ENCODE measurements at regions not wholly inside any gene's neighbourhood (a gene's known extent, or its start where the extent isn't known, plus 50 kb on each side); places are given as distances from the start of the nearest gene placed in this dataset.

DNA sequence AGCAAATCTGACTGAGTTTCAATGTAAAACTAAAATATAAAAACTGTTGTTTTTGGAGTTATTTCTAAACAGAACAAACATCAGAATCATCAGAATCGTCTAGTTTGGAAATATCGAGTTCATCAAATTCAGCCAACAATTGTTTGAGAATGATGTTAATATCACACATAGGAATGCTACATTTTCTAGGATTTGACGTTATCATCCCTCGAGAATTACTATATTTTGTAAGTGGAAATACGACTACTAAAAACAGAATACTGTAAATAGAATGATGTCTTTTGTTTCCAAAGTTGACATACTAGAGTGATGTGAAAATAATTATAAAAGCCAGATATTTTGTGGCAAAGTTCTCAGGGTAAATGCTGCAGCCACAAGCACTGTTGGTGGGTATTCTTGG is 805.9 kb downstream of the TLE1 start:
- Histone ChIP-seq H3K4me1 (ENCODE audit: control insufficient read depth in 3 of 3, insufficient read depth in 3 of 3, low read length in 3 of 3) (no peaks in the 10 kb centered on the region), H3K4me3 (ENCODE audit: low read length in 3 of 3) (no peak overlapping the region), H3K9ac (ENCODE audit: low read depth in 1 of 3, low read length in 3 of 3) (no peak overlapping the region), H3K27me3 (ENCODE audit: control insufficient read depth in 3 of 3, insufficient read depth in 3 of 3, low read length in 3 of 3) (no peaks in the 10 kb centered on the region), H3K27ac (ENCODE audit: low read depth, low read length) (no peak overlapping the region), H3K9me3 (ENCODE audit: control insufficient read depth in 3 of 3, low read length in 3 of 3) (no peaks in the 10 kb centered on the region), H3K36me3 (ENCODE audit: control insufficient read depth in 3 of 3, insufficient read depth in 3 of 3, low read length in 3 of 3) (no peaks in the 10 kb centered on the region)

DNA sequence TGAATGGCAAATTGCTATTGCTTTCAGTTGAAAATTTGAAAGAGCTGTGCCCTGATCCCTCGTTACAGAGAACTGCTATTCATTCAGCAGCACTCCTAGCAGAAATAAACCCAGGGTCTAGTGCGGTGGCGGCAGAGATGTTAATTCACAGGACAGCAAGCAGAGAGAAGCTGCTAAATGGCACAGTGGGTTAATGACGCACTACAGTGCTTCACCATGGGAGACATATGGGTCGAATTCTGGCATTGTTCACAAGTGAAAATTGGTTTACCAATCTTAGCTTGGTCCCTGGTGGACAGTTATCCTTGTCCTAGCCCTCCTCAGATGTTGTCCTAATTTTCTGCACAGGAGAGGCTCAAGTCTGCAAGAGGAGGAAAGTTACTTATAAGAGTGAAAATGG is 807.4 kb downstream of the TLE1 start:
- no peaks in the 10 kb centered on the region for H3K4me1 ChIP-seq (ENCODE audit: control insufficient read depth in 3 of 3, insufficient read depth in 3 of 3, low read length in 3 of 3)
- H3K27ac ChIP-seq (ENCODE audit: low read depth, low read length) = no peak overlapping the region
- H3K9me3 ChIP-seq (ENCODE audit: control insufficient read depth in 3 of 3, low read length in 3 of 3) = no peaks in the 10 kb centered on the region
- H3K27me3 ChIP-seq (ENCODE audit: control insufficient read depth in 3 of 3, insufficient read depth in 3 of 3, low read length in 3 of 3) = no peaks in the 10 kb centered on the region
- H3K36me3 ChIP-seq (ENCODE audit: control insufficient read depth in 3 of 3, insufficient read depth in 3 of 3, low read length in 3 of 3) = no peaks in the 10 kb centered on the region
- H3K9ac ChIP-seq (ENCODE audit: low read depth in 1 of 3, low read length in 3 of 3) = no peak overlapping the region
- no peak overlapping the region for H3K4me3 ChIP-seq (ENCODE audit: low read length in 3 of 3)

DNA sequence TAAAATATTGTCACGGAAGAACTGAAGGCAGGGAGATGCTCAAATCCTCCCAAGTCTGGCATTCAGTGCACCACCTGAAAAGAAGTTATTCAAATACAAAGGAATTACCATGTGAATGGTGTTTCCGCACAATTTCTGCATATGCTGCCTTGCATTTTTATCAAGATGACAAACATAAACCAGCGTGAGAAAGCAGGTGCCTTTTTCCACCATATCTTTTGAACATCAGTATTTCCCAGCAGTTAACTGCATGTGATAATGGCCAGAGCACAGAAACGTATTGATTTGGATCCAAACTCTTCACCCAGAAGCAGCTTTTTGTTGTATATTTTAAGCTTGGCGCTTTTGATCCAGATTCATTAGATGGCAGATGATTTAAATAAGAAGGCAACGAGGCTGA is 808.0 kb downstream of the TLE1 start:
- H3K4me3 ChIP-seq (ENCODE audit: low read length in 3 of 3) = no peak overlapping the region
- H3K27ac ChIP-seq (ENCODE audit: low read depth, low read length) = no peak overlapping the region
- no peak overlapping the region for H3K9ac ChIP-seq (ENCODE audit: low read depth in 1 of 3, low read length in 3 of 3)
- H3K27me3 ChIP-seq (ENCODE audit: control insufficient read depth in 3 of 3, insufficient read depth in 3 of 3, low read length in 3 of 3) = no peaks in the 10 kb centered on the region
- no peaks in the 10 kb centered on the region for H3K4me1 ChIP-seq (ENCODE audit: control insufficient read depth in 3 of 3, insufficient read depth in 3 of 3, low read length in 3 of 3)
- H3K9me3 ChIP-seq (ENCODE audit: control insufficient read depth in 3 of 3, low read length in 3 of 3) = no peaks in the 10 kb centered on the region
- H3K36me3 ChIP-seq (ENCODE audit: control insufficient read depth in 3 of 3, insufficient read depth in 3 of 3, low read length in 3 of 3) = no peaks in the 10 kb centered on the region

DNA sequence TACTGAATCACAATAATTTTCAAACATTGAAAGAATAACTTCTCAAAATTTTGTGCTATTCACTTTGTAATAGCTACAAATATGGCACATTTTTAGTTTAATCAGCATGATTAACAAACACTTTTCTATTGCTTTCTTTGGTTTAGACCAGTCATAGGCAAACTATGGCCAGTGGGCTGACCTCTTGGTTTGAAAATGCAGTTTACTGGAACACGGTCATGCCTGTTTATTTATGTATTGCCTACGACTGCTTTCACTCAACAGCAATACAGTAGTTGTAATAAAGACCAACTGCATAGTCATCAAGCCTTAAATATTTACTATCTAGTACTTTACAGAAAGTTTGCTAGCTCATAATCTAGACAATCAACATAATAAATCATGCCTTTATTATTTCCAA is 810.8 kb downstream of the TLE1 start:
- H3K36me3 ChIP-seq (ENCODE audit: control insufficient read depth in 3 of 3, insufficient read depth in 3 of 3, low read length in 3 of 3) = no peaks in the 10 kb centered on the region
- H3K4me1 ChIP-seq (ENCODE audit: control insufficient read depth in 3 of 3, insufficient read depth in 3 of 3, low read length in 3 of 3) = no peaks in the 10 kb centered on the region
- no peak overlapping the region for H3K27ac ChIP-seq (ENCODE audit: low read depth, low read length)
- no peak overlapping the region for H3K9ac ChIP-seq (ENCODE audit: low read depth in 1 of 3, low read length in 3 of 3)
- H3K9me3 ChIP-seq (ENCODE audit: control insufficient read depth in 3 of 3, low read length in 3 of 3) = no peaks in the 10 kb centered on the region
- no peak overlapping the region for H3K4me3 ChIP-seq (ENCODE audit: low read length in 3 of 3)
- H3K27me3 ChIP-seq (ENCODE audit: control insufficient read depth in 3 of 3, insufficient read depth in 3 of 3, low read length in 3 of 3) = no peaks in the 10 kb centered on the region

DNA sequence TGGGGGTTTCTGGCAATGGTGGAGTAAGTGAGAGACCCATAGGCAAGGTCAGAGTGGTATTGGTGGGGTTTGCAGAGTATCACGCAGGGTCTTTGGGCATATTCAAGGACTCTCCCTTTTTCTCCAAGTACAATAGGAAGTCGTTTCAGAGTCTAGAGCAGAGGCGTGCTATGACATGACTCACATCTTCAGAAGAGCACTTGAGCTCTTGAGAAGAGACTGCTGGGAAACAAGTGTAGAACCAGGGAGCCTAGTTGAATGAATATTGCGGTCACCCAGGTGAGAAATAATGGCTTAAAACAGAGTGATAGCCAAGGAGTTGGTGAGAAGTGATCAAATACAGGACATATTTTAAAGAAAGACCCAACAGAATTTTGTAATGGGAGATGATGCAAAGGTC is 813.4 kb downstream of the TLE1 start:
- no peak overlapping the region for H3K9ac ChIP-seq (ENCODE audit: low read depth in 1 of 3, low read length in 3 of 3)
- no peak overlapping the region for H3K27ac ChIP-seq (ENCODE audit: low read depth, low read length)
- H3K27me3 ChIP-seq (ENCODE audit: control insufficient read depth in 3 of 3, insufficient read depth in 3 of 3, low read length in 3 of 3) = no peaks in the 10 kb centered on the region
- H3K4me1 ChIP-seq (ENCODE audit: control insufficient read depth in 3 of 3, insufficient read depth in 3 of 3, low read length in 3 of 3) = no peaks in the 10 kb centered on the region
- no peaks in the 10 kb centered on the region for H3K36me3 ChIP-seq (ENCODE audit: control insufficient read depth in 3 of 3, insufficient read depth in 3 of 3, low read length in 3 of 3)
- H3K9me3 ChIP-seq (ENCODE audit: control insufficient read depth in 3 of 3, low read length in 3 of 3) = no peaks in the 10 kb centered on the region
- no peak overlapping the region for H3K4me3 ChIP-seq (ENCODE audit: low read length in 3 of 3)

DNA sequence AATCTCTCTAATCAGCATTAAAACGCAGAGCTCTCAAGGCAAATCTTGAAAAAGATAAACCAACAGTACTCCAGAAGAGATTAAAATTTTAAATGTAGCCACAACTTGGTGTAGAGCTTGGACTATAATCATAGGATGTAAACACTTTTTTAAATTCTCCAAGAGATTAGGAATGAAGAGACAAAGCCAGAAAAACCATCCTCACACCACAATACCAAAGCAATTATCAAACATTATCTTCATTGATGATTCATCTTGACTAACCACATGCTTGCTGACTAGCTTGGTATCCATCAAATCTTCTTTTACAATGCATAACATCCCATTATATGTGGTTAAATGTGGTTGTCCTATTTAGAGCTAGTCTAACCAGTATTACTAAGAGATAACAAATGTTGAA is 815.1 kb downstream of the TLE1 start:
- Histone ChIP-seq H3K4me1 (ENCODE audit: control insufficient read depth in 3 of 3, insufficient read depth in 3 of 3, low read length in 3 of 3) (no peaks in the 10 kb centered on the region), H3K9me3 (ENCODE audit: control insufficient read depth in 3 of 3, low read length in 3 of 3) (no peaks in the 10 kb centered on the region), H3K9ac (ENCODE audit: low read depth in 1 of 3, low read length in 3 of 3) (no peak overlapping the region), H3K4me3 (ENCODE audit: low read length in 3 of 3) (no peak overlapping the region), H3K36me3 (ENCODE audit: control insufficient read depth in 3 of 3, insufficient read depth in 3 of 3, low read length in 3 of 3) (no peaks in the 10 kb centered on the region), H3K27me3 (ENCODE audit: control insufficient read depth in 3 of 3, insufficient read depth in 3 of 3, low read length in 3 of 3) (no peaks in the 10 kb centered on the region), H3K27ac (ENCODE audit: low read depth, low read length) (no peak overlapping the region)

DNA sequence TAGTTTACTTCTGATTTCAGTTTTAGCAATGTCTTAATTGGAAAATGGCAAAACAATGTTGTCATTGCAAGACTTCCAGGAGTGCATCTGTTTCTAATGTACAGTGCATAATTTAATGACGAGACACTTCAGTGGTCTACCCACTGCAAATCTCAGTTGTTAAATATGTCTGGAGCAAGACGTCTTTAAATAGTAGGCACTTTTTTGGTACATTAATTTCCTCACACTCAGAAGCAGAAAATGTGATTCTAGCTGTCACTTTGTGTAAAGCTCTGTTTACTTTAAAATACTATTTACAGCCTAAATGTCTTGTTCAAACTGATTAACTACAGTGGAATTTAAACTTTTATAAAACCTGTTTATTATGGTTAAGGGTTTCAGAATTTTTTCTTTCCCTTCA is 815.5 kb downstream of the TLE1 start:
- no peaks in the 10 kb centered on the region for H3K27me3 ChIP-seq (ENCODE audit: control insufficient read depth in 3 of 3, insufficient read depth in 3 of 3, low read length in 3 of 3)
- no peaks in the 10 kb centered on the region for H3K9me3 ChIP-seq (ENCODE audit: control insufficient read depth in 3 of 3, low read length in 3 of 3)
- H3K27ac ChIP-seq (ENCODE audit: low read depth, low read length) = no peak overlapping the region

DNA sequence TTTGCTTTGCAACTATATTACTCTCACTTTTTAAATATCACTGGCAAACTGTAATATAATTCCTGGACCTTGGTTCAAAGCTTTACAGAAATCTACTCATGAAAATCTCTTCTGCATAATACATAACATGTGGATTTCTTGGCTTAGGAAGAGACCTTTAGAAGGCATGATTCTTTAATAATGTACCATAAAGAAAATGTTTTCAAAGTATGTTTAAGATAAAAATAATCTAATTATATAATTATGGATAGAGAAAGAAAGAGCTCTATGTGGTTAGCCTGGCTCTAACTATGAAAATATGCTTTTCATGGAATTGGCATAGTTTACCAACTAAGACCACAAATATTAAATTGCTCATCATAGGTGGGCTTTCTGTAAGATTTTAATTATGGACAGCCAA is 817.8 kb downstream of the TLE1 start:
- Histone ChIP-seq H3K4me1 (ENCODE audit: control insufficient read depth in 3 of 3, insufficient read depth in 3 of 3, low read length in 3 of 3) (no peaks in the 10 kb centered on the region), H3K9me3 (ENCODE audit: control insufficient read depth in 3 of 3, low read length in 3 of 3) (peaks cover 0 to 6% (median 0%) of the 10 kb centered on the region in 3 donors), H3K27ac (ENCODE audit: low read depth, low read length) (no peak overlapping the region), H3K27me3 (ENCODE audit: control insufficient read depth in 3 of 3, insufficient read depth in 3 of 3, low read length in 3 of 3) (no peaks in the 10 kb centered on the region), H3K9ac (ENCODE audit: low read depth in 1 of 3, low read length in 3 of 3) (no peak overlapping the region), H3K4me3 (ENCODE audit: low read length in 3 of 3) (no peak overlapping the region), H3K36me3 (ENCODE audit: control insufficient read depth in 3 of 3, insufficient read depth in 3 of 3, low read length in 3 of 3) (no peaks in the 10 kb centered on the region)

More for the DNA sequence above, 815.5 kb downstream of the TLE1 start:
- Histone ChIP-seq H3K9ac (ENCODE audit: low read depth in 1 of 3, low read length in 3 of 3) (no peak overlapping the region), H3K4me3 (ENCODE audit: low read length in 3 of 3) (no peak overlapping the region), H3K36me3 (ENCODE audit: control insufficient read depth in 3 of 3, insufficient read depth in 3 of 3, low read length in 3 of 3) (no peaks in the 10 kb centered on the region), H3K4me1 (ENCODE audit: control insufficient read depth in 3 of 3, insufficient read depth in 3 of 3, low read length in 3 of 3) (no peaks in the 10 kb centered on the region)

DNA sequence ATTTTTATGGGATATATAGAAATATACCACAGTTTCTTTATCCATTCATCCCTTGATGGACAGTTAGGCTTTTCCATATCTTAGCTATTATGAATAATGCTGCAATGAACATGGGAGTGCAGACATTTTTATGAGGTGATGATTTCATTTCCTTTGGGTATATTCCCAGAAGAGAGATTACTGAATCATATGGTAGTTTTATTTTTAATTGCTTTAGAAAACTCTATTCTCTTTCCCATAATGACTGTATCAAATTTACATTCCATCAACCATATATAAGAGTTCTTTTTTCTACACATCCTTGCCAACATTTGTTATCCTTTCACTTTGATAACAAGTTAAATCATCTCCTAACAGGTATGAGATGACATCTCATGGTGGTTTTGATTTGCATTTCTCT is 821.6 kb downstream of the TLE1 start:
- H3K27me3 ChIP-seq (ENCODE audit: control insufficient read depth in 3 of 3, insufficient read depth in 3 of 3, low read length in 3 of 3) = no peaks in the 10 kb centered on the region
- no peak overlapping the region for H3K9ac ChIP-seq (ENCODE audit: low read depth in 1 of 3, low read length in 3 of 3)
- no peaks in the 10 kb centered on the region for H3K4me1 ChIP-seq (ENCODE audit: control insufficient read depth in 3 of 3, insufficient read depth in 3 of 3, low read length in 3 of 3)
- no peaks in the 10 kb centered on the region for H3K36me3 ChIP-seq (ENCODE audit: control insufficient read depth in 3 of 3, insufficient read depth in 3 of 3, low read length in 3 of 3)
- H3K27ac ChIP-seq (ENCODE audit: low read depth, low read length) = no peak overlapping the region
- no peak overlapping the region for H3K4me3 ChIP-seq (ENCODE audit: low read length in 3 of 3)
- H3K9me3 ChIP-seq (ENCODE audit: control insufficient read depth in 3 of 3, low read length in 3 of 3) = peaks cover 0 to 6% (median 0%) of the 10 kb centered on the region in 3 donors

DNA sequence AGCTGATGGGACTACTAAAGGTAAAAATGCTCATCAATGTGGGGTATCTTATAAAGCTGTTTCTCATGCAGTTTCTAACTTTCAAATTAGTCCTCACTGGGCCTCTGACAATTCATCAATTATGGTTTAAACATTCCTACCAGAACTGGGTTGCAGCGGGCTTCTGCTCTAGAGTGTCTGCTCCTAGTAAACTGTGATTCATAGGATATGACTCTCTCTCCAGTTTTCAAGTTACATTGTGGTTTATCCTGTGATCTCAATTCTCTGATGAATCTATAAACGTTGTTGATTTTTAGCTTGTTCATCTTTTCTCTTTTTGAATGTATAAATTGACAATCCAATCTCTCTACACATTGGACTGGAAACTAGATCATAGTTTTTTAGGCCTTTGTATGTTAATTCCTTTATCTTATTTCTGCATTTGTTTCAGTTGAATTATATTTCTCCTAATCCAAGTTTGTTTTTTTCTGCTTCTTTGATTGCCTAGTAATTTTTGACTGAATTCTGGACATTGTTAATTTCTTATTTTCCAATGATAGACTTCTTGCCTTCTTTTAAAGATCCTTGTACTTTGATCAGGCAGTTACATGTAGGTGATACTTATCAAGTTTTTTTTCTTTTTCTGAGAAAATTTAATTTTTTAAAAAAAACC is 822.6 kb downstream of the TLE1 start:
- no peak overlapping the region for H3K4me3 ChIP-seq (ENCODE audit: low read length in 3 of 3)
- no peaks in the 10 kb centered on the region for H3K4me1 ChIP-seq (ENCODE audit: control insufficient read depth in 3 of 3, insufficient read depth in 3 of 3, low read length in 3 of 3)
- no peak overlapping the region for H3K9ac ChIP-seq (ENCODE audit: low read depth in 1 of 3, low read length in 3 of 3)
- H3K27ac ChIP-seq (ENCODE audit: low read depth, low read length) = no peak overlapping the region
- H3K36me3 ChIP-seq (ENCODE audit: control insufficient read depth in 3 of 3, insufficient read depth in 3 of 3, low read length in 3 of 3) = no peaks in the 10 kb centered on the region
- peaks cover 0 to 6% (median 0%) of the 10 kb centered on the region in 3 donors for H3K9me3 ChIP-seq (ENCODE audit: control insufficient read depth in 3 of 3, low read length in 3 of 3)
- no peaks in the 10 kb centered on the region for H3K27me3 ChIP-seq (ENCODE audit: control insufficient read depth in 3 of 3, insufficient read depth in 3 of 3, low read length in 3 of 3)
